Ishikawa (cell line): ENCODE measurements at regions not wholly inside any gene's neighbourhood (a gene's known extent, or its start where the extent isn't known, plus 50 kb on each side); places are given as distances from the start of the nearest gene placed in this dataset.

Experiments
- CEBPB ChIP-seq: IDR thresholded peaks from 2 replicates; pipeline ENCODE4 v1.6.1; 2012
- EGR1 ChIP-seq: IDR thresholded peaks from 2 replicates; pipeline ENCODE4 v1.6.1; 2012
- EP300 ChIP-seq: IDR thresholded peaks from 2 replicates; pipeline ENCODE4 v1.6.1; 2012; ENCODE audit warnings: borderline replicate concordance
- FOXM1 ChIP-seq: IDR thresholded peaks from 2 replicates; pipeline ENCODE4 v1.6.1; 2012; ENCODE audit warnings: low read depth, borderline replicate concordance
- RAD21 ChIP-seq: IDR thresholded peaks from 2 replicates; pipeline ENCODE4 v1.6.1; 2012; ENCODE audit warnings: low read depth
- TAF1 ChIP-seq: IDR thresholded peaks from 2 replicates; pipeline ENCODE4 v1.6.1; 2012; ENCODE audit warnings: low read depth, mild to moderate bottlenecking
- TCF12 ChIP-seq: IDR thresholded peaks from 2 replicates; pipeline ENCODE4 v1.6.1; 2012; ENCODE audit warnings: low read depth
- USF1 ChIP-seq: IDR thresholded peaks from 2 replicates; pipeline ENCODE4 v1.6.1; 2012
- YY1 ChIP-seq: IDR thresholded peaks from 2 replicates; pipeline ENCODE4 v1.6.1; 2012; ENCODE audit warnings: low read depth
- ZBTB7A ChIP-seq: IDR thresholded peaks from 2 replicates; pipeline ENCODE4 v1.6.1; 2012; ENCODE audit warnings: low read depth
- TF ChIP-seq, protein P1 (sequence below): IDR thresholded peaks from 2 replicates; pipeline ENCODE4 v1.6.1; 2012; ENCODE audit warnings: low read depth, mild to moderate bottlenecking
- TF ChIP-seq, protein P2 (sequence below): IDR thresholded peaks from 2 replicates; pipeline ENCODE4 v1.6.1; 2012

GRCh38 chr3:6264906-6265305 is 596.0 kb upstream of the GRM7 start:
- TF ChIP-seq TAF1 (no peak), CEBPB (no peak), YY1 (no peak), EP300 (no peak), EGR1 (no peak), TCF12 (no peak), USF1 (no peak), RAD21 (no peak), FOXM1 (no peak), ZBTB7A (no peak)
- TF ChIP-seq, protein P1, sequence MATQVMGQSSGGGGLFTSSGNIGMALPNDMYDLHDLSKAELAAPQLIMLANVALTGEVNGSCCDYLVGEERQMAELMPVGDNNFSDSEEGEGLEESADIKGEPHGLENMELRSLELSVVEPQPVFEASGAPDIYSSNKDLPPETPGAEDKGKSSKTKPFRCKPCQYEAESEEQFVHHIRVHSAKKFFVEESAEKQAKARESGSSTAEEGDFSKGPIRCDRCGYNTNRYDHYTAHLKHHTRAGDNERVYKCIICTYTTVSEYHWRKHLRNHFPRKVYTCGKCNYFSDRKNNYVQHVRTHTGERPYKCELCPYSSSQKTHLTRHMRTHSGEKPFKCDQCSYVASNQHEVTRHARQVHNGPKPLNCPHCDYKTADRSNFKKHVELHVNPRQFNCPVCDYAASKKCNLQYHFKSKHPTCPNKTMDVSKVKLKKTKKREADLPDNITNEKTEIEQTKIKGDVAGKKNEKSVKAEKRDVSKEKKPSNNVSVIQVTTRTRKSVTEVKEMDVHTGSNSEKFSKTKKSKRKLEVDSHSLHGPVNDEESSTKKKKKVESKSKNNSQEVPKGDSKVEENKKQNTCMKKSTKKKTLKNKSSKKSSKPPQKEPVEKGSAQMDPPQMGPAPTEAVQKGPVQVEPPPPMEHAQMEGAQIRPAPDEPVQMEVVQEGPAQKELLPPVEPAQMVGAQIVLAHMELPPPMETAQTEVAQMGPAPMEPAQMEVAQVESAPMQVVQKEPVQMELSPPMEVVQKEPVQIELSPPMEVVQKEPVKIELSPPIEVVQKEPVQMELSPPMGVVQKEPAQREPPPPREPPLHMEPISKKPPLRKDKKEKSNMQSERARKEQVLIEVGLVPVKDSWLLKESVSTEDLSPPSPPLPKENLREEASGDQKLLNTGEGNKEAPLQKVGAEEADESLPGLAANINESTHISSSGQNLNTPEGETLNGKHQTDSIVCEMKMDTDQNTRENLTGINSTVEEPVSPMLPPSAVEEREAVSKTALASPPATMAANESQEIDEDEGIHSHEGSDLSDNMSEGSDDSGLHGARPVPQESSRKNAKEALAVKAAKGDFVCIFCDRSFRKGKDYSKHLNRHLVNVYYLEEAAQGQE, result no peak
- TF ChIP-seq, protein P2, sequence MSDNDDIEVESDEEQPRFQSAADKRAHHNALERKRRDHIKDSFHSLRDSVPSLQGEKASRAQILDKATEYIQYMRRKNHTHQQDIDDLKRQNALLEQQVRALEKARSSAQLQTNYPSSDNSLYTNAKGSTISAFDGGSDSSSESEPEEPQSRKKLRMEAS, result no peak
